Thyroid gland (tissue), 4 donors: ENCODE measurements at regions not wholly inside any gene's neighbourhood (a gene's known extent, or its start where the extent isn't known, plus 50 kb on each side); places are given as distances from the start of the nearest gene placed in this dataset.
"Not testable (repeated sequence)": the region's sequence is repeated elsewhere in the genome, so short reads cannot be mapped to it uniquely, and the experiment has no call there.

Source experiments
- DNase-seq, 2 donors: peaks; one replicate each; pipeline ENCODE4 v3.0.0-alpha.2; 2019
- H3K27ac ChIP-seq, 3 donors: fragments of 200-600 bp; sonication (generic); 1 replicate in 2 of 3; 2 replicates in 1 of 3; pipeline ENCODE4 v1.5.1; 2016 to 2019; ENCODE audit warnings: mild to moderate bottlenecking in 1 of 3, moderate library complexity in 1 of 3
- H3K27me3 ChIP-seq: fragments of 200-600 bp; sonication (generic); one replicate; pipeline ENCODE4 v1.5.1; 2019
- H3K36me3 ChIP-seq, 2 donors: fragments of 200-600 bp; sonication (generic); one replicate each; pipeline ENCODE4 v1.5.1; 2016 to 2019
- H3K4me1 ChIP-seq, 2 donors: fragments of 200-600 bp; sonication (generic); one replicate each; pipeline ENCODE4 v1.5.1; 2017 to 2019
- H3K4me3 ChIP-seq, 3 donors: fragments of 200-600 bp; sonication (generic); replicated peaks in 1 of 3; 1 replicate in 2 of 3; 2 replicates in 1 of 3; pipeline ENCODE4 v1.5.1; 2016; ENCODE audit warnings: mild to moderate bottlenecking in 1 of 3
- H3K9me3 ChIP-seq: fragments of 200-600 bp; sonication (generic); one replicate; pipeline ENCODE4 v1.5.1; 2017
- CTCF ChIP-seq, 6 experiments: fragments of 200-600 bp in 3 of 6; fragments of 450-650 bp in 3 of 6; sonication (generic) in 3 of 6; IDR thresholded peaks; one replicate each; pipeline ENCODE4 v1.5.1; 2016 to 2019; ENCODE audit warnings: antibody characterized with exemption in 6 of 6, mild to moderate bottlenecking in 2 of 6, inconsistent platforms in 1 of 6, moderate library complexity in 1 of 6
- POLR2A ChIP-seq, 2 donors: fragments of 450-650 bp; IDR thresholded peaks; one replicate each; pipeline ENCODE4 v1.6.1; 2017; ENCODE audit warnings: antibody characterized with exemption in 2 of 2, mild to moderate bottlenecking in 2 of 2, moderate library complexity in 1 of 2
- whole genome bisulfite sequencing, 2 donors: methylation state at CpG; one replicate each; pipeline ENCODE4 v1.1.5; 2017; 5-methylcytosine and 5-hydroxymethylcytosine counted together
- intact Hi-C: fragments of 100-400 bp; cut with DNase I; formaldehyde crosslinking; loops from one replicate; pipeline ENCODE4 v1.15.1; 2023

- TF ChIP-seq CTCF (IDR thresholded peaks at IDR 0.05) (no peak), POLR2A (IDR thresholded peaks at IDR 0.05) (no peak)
- Histone ChIP-seq H3K4me1 (no peaks in the 10 kb centered on the region), H3K4me3 (no peak overlapping the region), H3K36me3 (no peaks in the 10 kb centered on the region), H3K27ac (no peak overlapping the region), H3K27me3 (no peaks in the 10 kb centered on the region), H3K9me3 (peaks cover 6% of the 10 kb centered on the region)
- intact Hi-C loops = no loop called here
- no peak for DNase-seq
- WGBS, 2 donors = 79 to 93% methylated on average over 4 of the region's 4 CpGs
Observed at GRCh38 chr9:40909821-40910220, 218.7 kb downstream of the FOXD4L6 start.

GRCh38 chr9:40909111-40909510 is 219.4 kb downstream of the FOXD4L6 start:
- WGBS, 2 donors = 84 to 85% methylated on average over 8 of the region's 8 CpGs
- H3K27ac ChIP-seq, intact Hi-C loops, H3K27me3 ChIP-seq, H3K4me3 ChIP-seq, H3K4me1 ChIP-seq, DNase-seq, H3K9me3 ChIP-seq, H3K36me3 ChIP-seq: not testable (repeated sequence)

GRCh38 chr9:40907657-40908624 is 220.5 kb downstream of the FOXD4L6 start:
- WGBS, 2 donors = 71 to 72% methylated on average over 16 of the region's 16 CpGs
- intact Hi-C loops = no loop called here
- no peak for TF ChIP-seq POLR2A (IDR thresholded peaks at IDR 0.05)
- TF ChIP-seq CTCF (IDR thresholded peaks at IDR 0.05) = no peak
- Histone ChIP-seq H3K4me1 (no peaks in the 10 kb centered on the region), H3K9me3 (peaks cover 6% of the 10 kb centered on the region), H3K36me3 (no peaks in the 10 kb centered on the region), H3K27me3 (no peaks in the 10 kb centered on the region), H3K4me3 (no peak overlapping the region), H3K27ac (no peak overlapping the region)
- no peak for DNase-seq

DNA sequence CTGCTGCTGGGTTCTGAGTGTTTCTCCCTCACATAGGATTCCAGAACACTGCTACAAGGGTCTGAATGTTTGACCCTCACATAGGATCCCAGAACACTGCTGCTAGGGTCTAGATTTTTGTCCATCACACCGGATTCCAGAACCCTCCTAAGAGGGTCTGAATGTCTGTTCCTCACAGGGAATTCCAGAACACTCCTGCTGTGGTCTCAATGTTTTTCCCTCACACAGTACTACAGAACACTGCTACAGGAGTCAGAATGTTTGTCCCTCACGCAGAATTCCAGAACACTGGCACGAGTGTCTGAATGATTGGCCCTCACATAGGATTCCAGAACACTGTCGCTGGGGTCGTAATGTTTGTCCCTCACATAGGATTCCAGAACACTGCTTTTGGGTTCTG is 221.6 kb downstream of the FOXD4L6 start:
- H3K27me3 ChIP-seq, intact Hi-C loops, H3K27ac ChIP-seq, DNase-seq, H3K4me1 ChIP-seq, H3K36me3 ChIP-seq, H3K9me3 ChIP-seq, H3K4me3 ChIP-seq: not testable (repeated sequence)
- 66 to 76% methylated on average over 5 of the region's 5 CpGs for WGBS, 2 donors

- H3K27ac ChIP-seq, intact Hi-C loops, H3K9me3 ChIP-seq, H3K36me3 ChIP-seq, H3K27me3 ChIP-seq, DNase-seq, H3K4me1 ChIP-seq, H3K4me3 ChIP-seq: not testable (repeated sequence)
- WGBS, 2 donors = 74 to 91% methylated on average over 2 of the region's 2 CpGs
Observed at GRCh38 chr9:40892315-40892714, 236.2 kb downstream of the FOXD4L6 start.

- H3K4me3 ChIP-seq, intact Hi-C loops, H3K36me3 ChIP-seq, H3K4me1 ChIP-seq, DNase-seq, H3K27me3 ChIP-seq, H3K27ac ChIP-seq: not testable (repeated sequence)
- H3K9me3 ChIP-seq = peaks cover 11% of the 10 kb centered on the region
- 86 to 87% methylated on average over 14 of the region's 14 CpGs for WGBS, 2 donors
Observed at GRCh38 chr9:40885858-40886257, 242.6 kb downstream of the FOXD4L6 start.

DNA sequence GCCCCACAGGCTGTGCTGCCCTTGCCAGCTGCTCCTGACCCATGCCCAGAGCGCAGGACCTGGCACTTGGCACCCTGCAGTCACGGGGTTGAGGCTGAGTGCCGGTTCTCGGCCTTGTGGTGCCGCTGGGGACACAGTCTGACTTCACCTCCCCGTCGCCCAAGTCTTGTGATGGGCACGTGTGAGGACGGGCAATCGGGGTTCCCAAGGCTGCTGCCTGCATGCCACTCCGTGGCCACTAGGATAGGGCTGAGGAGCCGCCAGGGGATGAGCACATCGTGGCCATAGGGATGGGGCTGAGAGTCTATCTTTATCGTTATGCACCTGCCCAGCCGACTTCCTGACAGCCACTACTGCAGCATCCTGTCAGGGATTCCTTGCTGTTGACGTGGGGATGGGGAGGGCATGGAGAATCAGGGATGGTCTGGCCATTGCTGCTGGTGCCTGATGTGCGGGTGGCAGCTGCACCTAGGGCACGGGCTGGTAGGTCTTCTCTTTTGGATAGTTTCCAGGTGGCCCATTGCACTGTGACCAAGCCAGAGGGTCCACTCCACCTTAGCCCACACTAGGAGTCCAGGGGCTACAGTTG is 243.5 kb downstream of the FOXD4L6 start:
- WGBS, 2 donors = 86 to 87% methylated on average over 18 of the region's 18 CpGs
- intact Hi-C loops, H3K4me3 ChIP-seq, H3K27ac ChIP-seq, H3K27me3 ChIP-seq, H3K36me3 ChIP-seq, DNase-seq, H3K4me1 ChIP-seq: not testable (repeated sequence)
- peaks cover 11% of the 10 kb centered on the region for H3K9me3 ChIP-seq
